Astrocyte of the cerebellum (primary cell): ENCODE measurements at regions not wholly inside any gene's neighbourhood (a gene's known extent, or its start where the extent isn't known, plus 50 kb on each side); places are given as distances from the start of the nearest gene placed in this dataset.

Experiments used
- DNase-seq: peaks from one replicate; pipeline ENCODE4 v3.0.0-alpha.2; 2011; ENCODE audit warnings: low read depth
- H3K4me3 ChIP-seq: 2 replicates; pipeline ENCODE4 v1.5.1; 2011; ENCODE audit warnings: mild to moderate bottlenecking, low read depth, low read length, moderate library complexity
- CTCF ChIP-seq: IDR thresholded peaks from 2 replicates; pipeline ENCODE4 v1.5.1; 2012; ENCODE audit warnings: low read length, low read depth, moderate library complexity, mild to moderate bottlenecking; ENCODE audit errors: missing control alignments
- in situ Hi-C: cut with HindIII; loops from 2 replicates; pipeline ENCODE4 v1.10.0; 2017; ENCODE audit warnings: low sequenced_read_pairs

GRCh38 chr21:34192646-34193285 is 119.4 kb downstream of the MRPS6 start:
- TF ChIP-seq CTCF: no peak
- no peak for DNase-seq
- no peak overlapping the region for H3K4me3 ChIP-seq
- in situ Hi-C loops: no loop called here

- H3K4me3 ChIP-seq: no peak overlapping the region
- DNase-seq: no peak
- TF ChIP-seq CTCF: no peak
- in situ Hi-C loops: no loop called here
Measured at GRCh38 chr21:34195335-34195734, 122.0 kb downstream of the MRPS6 start.

- no peak for DNase-seq
- in situ Hi-C loops: no loop called here
- H3K4me3 ChIP-seq: no peak overlapping the region
- no peak for TF ChIP-seq CTCF
Measured at GRCh38 chr21:34196996-34197395, 123.6 kb downstream of the MRPS6 start.

DNA sequence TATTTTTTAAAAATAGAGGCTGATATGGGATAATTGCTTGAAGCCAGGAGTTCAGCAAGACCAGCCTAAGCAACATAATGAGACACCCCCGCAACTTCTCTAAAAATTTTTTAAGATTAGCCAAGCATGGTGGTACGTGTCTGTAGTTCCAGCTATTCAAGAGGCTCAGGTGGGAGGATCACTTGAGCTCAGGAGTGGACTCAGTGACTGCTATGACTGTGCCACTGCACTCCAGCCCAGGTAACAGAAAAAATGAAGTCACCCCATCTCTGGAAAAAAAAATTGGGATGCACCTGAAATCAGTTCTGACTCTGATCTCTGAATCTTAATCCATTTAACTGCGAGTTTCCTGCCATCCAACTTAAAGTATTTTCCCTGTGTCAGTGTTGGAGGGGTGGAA is 124.2 kb downstream of the MRPS6 start:
- H3K4me3 ChIP-seq: no peak overlapping the region
- no peak for TF ChIP-seq CTCF
- in situ Hi-C loops: no loop called here
- no peak for DNase-seq

DNA sequence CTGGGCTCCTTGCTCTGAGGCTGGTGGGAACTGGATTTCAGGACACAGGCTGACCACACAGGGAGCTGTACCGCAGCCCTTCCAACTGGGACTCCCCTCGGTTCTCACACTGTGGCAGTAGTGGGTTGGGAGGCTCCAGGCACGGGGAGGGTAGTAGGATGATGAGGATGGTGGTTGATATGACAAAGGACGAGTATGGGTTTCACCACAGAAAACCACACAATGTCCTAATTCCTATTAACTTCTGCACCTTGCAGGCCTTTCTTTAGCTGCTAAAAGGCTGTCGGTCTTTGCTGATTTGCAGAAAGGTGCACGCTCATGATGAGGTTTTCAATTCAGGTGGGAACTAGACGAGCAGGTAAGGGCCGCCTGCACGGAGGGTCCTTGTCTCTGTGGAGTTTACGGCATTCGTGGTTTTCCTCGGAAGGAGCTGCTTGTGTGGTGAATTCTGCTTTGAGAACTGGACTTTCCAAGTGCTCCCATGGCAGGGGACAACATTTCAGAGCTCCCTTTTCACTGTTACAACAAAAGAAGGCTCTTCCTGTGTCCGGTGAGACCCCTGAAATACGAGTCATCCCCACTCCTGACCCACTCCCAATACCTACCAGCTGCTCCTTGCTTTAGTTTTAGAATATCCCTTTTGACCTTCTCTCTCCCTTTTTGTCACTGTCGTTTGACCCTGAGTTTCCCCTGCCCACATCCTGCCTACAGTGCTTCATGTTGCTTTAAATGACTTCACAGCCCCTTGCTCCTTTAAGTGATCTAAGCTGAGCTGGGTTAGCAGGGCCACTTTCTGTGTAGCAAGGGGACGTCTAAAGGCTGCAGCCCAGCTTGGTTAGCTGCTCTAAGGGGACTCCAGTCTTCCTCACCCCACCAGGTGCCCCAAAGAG is 125.1 kb downstream of the MRPS6 start:
- in situ Hi-C loops: no loop called here
- TF ChIP-seq CTCF: no peak
- DNase-seq: no peak
- no peak overlapping the region for H3K4me3 ChIP-seq

DNA sequence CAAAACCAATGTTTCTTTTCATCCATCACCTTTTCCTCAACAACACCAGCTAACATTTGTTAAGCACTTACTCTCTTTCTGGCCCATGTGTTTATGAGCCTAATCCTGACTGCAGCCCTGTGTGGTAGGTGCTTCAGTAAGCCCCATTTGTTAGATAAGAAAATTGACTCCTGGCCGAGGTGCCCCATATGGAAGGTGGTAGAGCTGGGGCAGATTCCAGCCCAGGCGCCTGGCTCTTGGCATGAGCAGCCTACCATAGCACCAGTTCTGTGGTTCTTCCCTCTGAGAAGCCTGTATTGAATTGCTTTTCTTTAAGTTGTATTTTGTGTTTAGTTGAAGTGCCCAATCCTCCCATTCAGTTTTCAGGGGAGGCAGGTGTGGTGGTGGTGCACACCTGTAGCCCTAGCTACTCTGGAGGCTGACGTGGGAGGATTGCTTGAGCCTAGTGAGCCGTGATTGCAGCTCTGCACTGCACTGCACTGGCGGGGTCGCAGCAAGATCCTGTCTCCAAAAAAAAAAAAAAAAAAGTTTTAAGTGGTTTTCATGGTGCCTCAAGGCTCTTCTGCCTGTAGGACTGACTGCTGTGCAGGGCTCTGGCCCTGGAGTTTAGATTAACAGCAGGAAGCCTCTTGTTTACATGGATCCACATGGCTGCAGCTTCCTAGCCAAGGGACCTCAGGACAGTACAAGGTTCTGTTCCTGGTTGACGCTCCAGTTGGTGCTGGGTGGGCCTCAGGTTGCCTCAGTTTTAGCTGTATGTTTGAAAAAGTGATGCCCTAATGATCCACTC is 125.9 kb downstream of the MRPS6 start:
- no peak overlapping the region for H3K4me3 ChIP-seq

More for the DNA sequence above, 125.9 kb downstream of the MRPS6 start:
- no peak for DNase-seq
- in situ Hi-C loops: no loop called here
- no peak for TF ChIP-seq CTCF
